Naive thymus-derived CD4-positive, alpha-beta T cell (primary cell): ENCODE measurements at regions not wholly inside any gene's neighbourhood (a gene's known extent, or its start where the extent isn't known, plus 50 kb on each side); places are given as distances from the start of the nearest gene placed in this dataset.

Experiments
- ATAC-seq: fragments of 150-1000 bp; cut with Tn5 transposase; 2 replicates; pipeline ENCODE4 v1.10.0; 2021; ENCODE audit warnings: mild to moderate bottlenecking, moderate library complexity
- CTCF ChIA-PET: fragments of 350-600 bp; sonication (Branson Sonifier 250); formaldehyde crosslinking; loops from one replicate; lab custom pipeline; 2021; ENCODE audit warnings: antibody characterized with exemption; lab: Charles Lee
- POLR2A ChIA-PET: fragments of 350-600 bp; sonication (Branson Sonifier 250); formaldehyde crosslinking; loops from one replicate; lab custom pipeline; 2021; ENCODE audit warnings: antibody characterized with exemption, inconsistent platforms; lab: Charles Lee
- DNase-seq, 9 donors: peaks; one replicate each; pipeline versions ENCODE4 v3.0.0 to v3.0.0-alpha.2; 2020 to 2022; ENCODE audit warnings: mixed read lengths in 1 of 9
- H3K27ac ChIP-seq: one replicate; pipeline ENCODE4 v1.7.0; 2013; ENCODE audit warnings: mild to moderate bottlenecking, low read depth, low read length, moderate library complexity
- H3K27me3 ChIP-seq, 2 donors: one replicate each; pipeline ENCODE4 v1.7.0; 2013; ENCODE audit warnings: low read length in 2 of 2, mild to moderate bottlenecking in 2 of 2, moderate library complexity in 2 of 2; ENCODE audit not compliant: control insufficient read depth in 2 of 2, insufficient read depth in 2 of 2
- H3K36me3 ChIP-seq, 3 experiments: 1 replicate in 2 of 3; 2 replicates in 1 of 3; pipeline ENCODE4 v1.7.0; 2013; ENCODE audit warnings: low read length in 3 of 3, mild to moderate bottlenecking in 3 of 3, moderate library complexity in 1 of 3; ENCODE audit not compliant: insufficient read depth in 3 of 3, control insufficient read depth in 2 of 3
- H3K4me1 ChIP-seq, 2 donors: one replicate each; pipeline ENCODE4 v1.7.0; 2013; ENCODE audit warnings: low read length in 2 of 2, mild to moderate bottlenecking in 2 of 2, moderate library complexity in 1 of 2; ENCODE audit not compliant: control insufficient read depth in 2 of 2, insufficient read depth in 2 of 2
- H3K4me3 ChIP-seq: 2 replicates; pipeline ENCODE4 v1.7.0; 2013; ENCODE audit warnings: mild to moderate bottlenecking, low read length
- H3K9me3 ChIP-seq, 3 experiments: 1 replicate in 2 of 3; 2 replicates in 1 of 3; pipeline ENCODE4 v1.7.0; 2013; ENCODE audit warnings: low read length in 3 of 3; ENCODE audit not compliant: control insufficient read depth in 2 of 3
- H3K27ac Mint-ChIP-seq, 9 donors: one replicate each; pipeline ENCODE4 v1.8.0; 2020 to 2022; ENCODE audit warnings: mixed read lengths in 9 of 9, mild to moderate bottlenecking in 8 of 9, moderate library complexity in 5 of 9, inconsistent platforms in 2 of 9
- H3K27me3 Mint-ChIP-seq, 5 donors: one replicate each; pipeline ENCODE4 v1.8.0; 2021 to 2022; ENCODE audit warnings: mixed read lengths in 5 of 5, mild to moderate bottlenecking in 1 of 5
- H3K36me3 Mint-ChIP-seq, 5 donors: one replicate each; pipeline ENCODE4 v1.8.0; 2020 to 2022; ENCODE audit warnings: mixed read lengths in 5 of 5, mild to moderate bottlenecking in 3 of 5, inconsistent platforms in 1 of 5
- H3K4me1 Mint-ChIP-seq, 7 donors: one replicate each; pipeline ENCODE4 v1.8.0; 2020 to 2022; ENCODE audit warnings: mixed read lengths in 7 of 7, mild to moderate bottlenecking in 3 of 7, inconsistent platforms in 1 of 7
- H3K4me3 Mint-ChIP-seq, 10 donors: one replicate each; pipeline ENCODE4 v1.8.0; 2020 to 2022; ENCODE audit warnings: mild to moderate bottlenecking in 10 of 10, mixed read lengths in 10 of 10, moderate library complexity in 6 of 10, inconsistent platforms in 2 of 10
- H3K9me3 Mint-ChIP-seq, 11 donors: one replicate each; pipeline ENCODE4 v1.8.0; 2020 to 2022; ENCODE audit warnings: mixed read lengths in 11 of 11, mild to moderate bottlenecking in 4 of 11, inconsistent platforms in 1 of 11, moderate library complexity in 1 of 11
- intact Hi-C, 2 donors: fragments of 100-400 bp; cut with micrococcal nuclease; formaldehyde crosslinking; loops; one replicate each; pipeline ENCODE4 v1.15.1; 2023

DNA sequence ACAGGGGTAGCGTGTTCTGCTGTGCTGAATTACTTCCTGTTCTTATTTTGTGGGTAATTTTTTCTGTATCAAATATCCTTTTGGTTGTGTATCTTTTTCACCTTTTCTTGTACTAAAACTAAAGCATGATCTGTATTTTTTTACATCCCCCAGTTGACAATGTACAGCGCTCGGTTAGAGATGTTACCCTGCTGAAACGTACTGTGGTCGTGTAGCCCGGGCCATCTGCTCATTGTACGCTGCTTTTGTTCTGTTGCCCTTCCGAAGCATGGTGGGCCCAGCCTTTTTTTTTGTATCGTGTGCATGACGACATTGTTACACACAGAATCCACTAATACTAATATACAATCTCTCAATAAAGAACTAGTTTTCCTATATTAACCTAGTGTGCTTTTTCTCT is 233.1 kb downstream of the HAUS1 start:
- peaks cover 0 to 6% (median 0%) of the 10 kb centered on the region in 5 donors for H3K36me3 Mint-ChIP-seq
- H3K4me3 Mint-ChIP-seq = peak overlapping the region in 1 of 10 donors; percentile 64

DNA sequence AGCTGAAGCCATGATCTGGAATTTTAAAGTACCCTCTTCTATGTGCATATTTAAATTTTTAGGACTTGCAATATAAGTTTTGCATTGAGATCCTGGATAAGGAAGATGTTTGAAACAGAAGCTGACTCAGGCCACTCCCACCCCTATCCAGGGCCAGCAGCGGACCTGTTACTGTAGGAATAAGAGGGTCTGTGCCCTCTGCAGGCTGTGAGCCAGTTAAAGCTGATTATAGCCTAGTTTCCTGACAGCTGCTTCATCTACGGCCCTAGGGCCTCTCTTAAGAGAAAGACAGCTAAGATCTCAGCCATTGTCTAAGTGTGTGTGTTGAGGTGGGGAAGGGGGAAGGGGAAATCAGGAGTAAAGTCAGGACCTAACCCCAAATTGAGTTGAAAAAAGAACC is 234.0 kb downstream of the HAUS1 start:
- no peak overlapping the region for H3K27ac Mint-ChIP-seq
- H3K27ac ChIP-seq = no peak overlapping the region
- peaks cover 0 to 4% of the 10 kb centered on the region in 2 donors for H3K4me1 ChIP-seq
- no peaks in the 10 kb centered on the region for H3K9me3 ChIP-seq
- H3K4me1 Mint-ChIP-seq = peaks cover 19 to 79% (median 26%) of the 10 kb centered on the region in 7 donors
- peaks cover 23 to 54% (median 44%) of the 10 kb centered on the region in 5 donors for H3K27me3 Mint-ChIP-seq
- H3K36me3 ChIP-seq = no peaks in the 10 kb centered on the region
- ATAC-seq = no peak
- ChIA-PET POLR2A (no interaction called here), CTCF (no interaction called here)
- no peak overlapping the region for H3K4me3 ChIP-seq
- DNase-seq = no peak
- H3K9me3 Mint-ChIP-seq = peaks cover 0 to 4% (median 0%) of the 10 kb centered on the region in 11 donors
- H3K4me3 Mint-ChIP-seq = peak overlapping the region in 1 of 10 donors; percentile 9
- peaks cover 0 to 6% (median 0%) of the 10 kb centered on the region in 5 donors for H3K36me3 Mint-ChIP-seq
- H3K27me3 ChIP-seq = peaks cover 0 to 4% of the 10 kb centered on the region in 2 donors
- intact Hi-C loops = no loop called here

More for the DNA sequence above, 233.1 kb downstream of the HAUS1 start:
- H3K27me3 Mint-ChIP-seq = peaks cover 23 to 62% (median 51%) of the 10 kb centered on the region in 5 donors
- Histone ChIP-seq H3K4me3 (no peak overlapping the region), H3K4me1 (peaks cover 0 to 4% of the 10 kb centered on the region in 2 donors), H3K27ac (no peak overlapping the region), H3K36me3 (no peaks in the 10 kb centered on the region), H3K27me3 (peaks cover 0 to 4% of the 10 kb centered on the region in 2 donors), H3K9me3 (no peaks in the 10 kb centered on the region)
- no peak for ATAC-seq
- ChIA-PET POLR2A (no interaction called here), CTCF (no interaction called here)
- no peak for DNase-seq
- intact Hi-C loops = no loop called here
- peaks cover 19 to 80% (median 26%) of the 10 kb centered on the region in 7 donors for H3K4me1 Mint-ChIP-seq
- H3K9me3 Mint-ChIP-seq = peaks cover 0 to 4% (median 0%) of the 10 kb centered on the region in 11 donors
- no peak overlapping the region for H3K27ac Mint-ChIP-seq

DNA sequence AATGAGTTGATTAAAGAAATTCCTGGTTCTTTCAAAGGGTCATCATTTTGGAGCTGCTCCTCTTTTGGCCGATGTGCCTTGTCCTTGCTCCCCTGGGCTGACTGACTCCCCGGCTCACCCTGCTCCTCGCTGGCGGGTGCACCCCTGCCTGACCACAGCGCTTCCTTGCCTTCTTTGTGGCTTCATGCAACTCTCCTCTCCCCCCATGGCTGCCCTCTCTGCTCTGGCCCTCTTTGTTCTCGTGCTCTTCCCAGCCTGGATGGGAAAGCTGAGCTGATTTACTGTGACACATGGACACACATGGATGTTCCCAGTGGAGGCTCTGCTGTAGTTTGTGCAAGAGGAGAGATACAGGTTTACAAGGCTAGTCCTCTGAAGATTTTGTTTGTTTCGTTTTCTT is 234.6 kb downstream of the HAUS1 start:
- H3K36me3 Mint-ChIP-seq = peaks cover 0 to 6% (median 0%) of the 10 kb centered on the region in 5 donors
- ATAC-seq (no peak), DNase-seq (no peak)
- H3K4me3 Mint-ChIP-seq = peak overlapping the region in 2 of 10 donors; percentile 65 to 76
- H3K27ac ChIP-seq = no peak overlapping the region
- peaks cover 0 to 4% of the 10 kb centered on the region in 2 donors for H3K27me3 ChIP-seq
- intact Hi-C loops = no loop called here
- H3K4me1 ChIP-seq = peaks cover 0 to 7% of the 10 kb centered on the region in 2 donors
- H3K9me3 Mint-ChIP-seq = peaks cover 0 to 4% (median 0%) of the 10 kb centered on the region in 11 donors
- H3K4me3 ChIP-seq = no peak overlapping the region
- ChIA-PET CTCF (no interaction called here), POLR2A (no interaction called here)
- H3K4me1 Mint-ChIP-seq = peaks cover 22 to 81% (median 28%) of the 10 kb centered on the region in 7 donors
- H3K27me3 Mint-ChIP-seq = peaks cover 23 to 50% (median 42%) of the 10 kb centered on the region in 5 donors
- no peaks in the 10 kb centered on the region for H3K9me3 ChIP-seq
- peak overlapping the region in 1 of 9 donors; percentile 87 for H3K27ac Mint-ChIP-seq
- H3K36me3 ChIP-seq = no peaks in the 10 kb centered on the region

DNA sequence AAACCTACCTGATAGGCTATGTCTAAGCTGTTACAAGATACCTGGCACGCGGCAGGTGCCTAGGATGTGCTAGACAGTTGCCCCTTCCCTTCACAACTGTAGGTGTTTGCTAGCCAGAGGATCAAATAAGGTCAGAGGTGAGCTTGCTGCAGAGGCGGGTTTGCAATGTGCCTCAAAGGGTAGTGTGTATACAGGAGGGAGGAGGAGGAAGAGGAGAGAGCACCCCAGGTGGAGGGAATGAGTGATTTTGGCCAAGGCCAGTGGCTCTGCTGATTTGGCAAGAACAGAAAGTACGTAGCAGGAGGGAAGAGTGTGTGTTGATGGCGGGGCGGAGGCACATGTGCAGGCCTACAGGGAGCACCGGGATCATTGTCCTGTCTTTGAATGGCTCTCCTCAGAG is 236.5 kb downstream of the HAUS1 start:
- peaks cover 0 to 4% (median 0%) of the 10 kb centered on the region in 5 donors for H3K36me3 Mint-ChIP-seq
- peaks cover 9 to 36% (median 27%) of the 10 kb centered on the region in 5 donors for H3K27me3 Mint-ChIP-seq
- ChIA-PET POLR2A (no interaction called here), CTCF (no interaction called here)
- H3K27me3 ChIP-seq = peaks cover 0 to 2% of the 10 kb centered on the region in 2 donors
- H3K36me3 ChIP-seq = no peaks in the 10 kb centered on the region
- no peak overlapping the region for H3K4me3 Mint-ChIP-seq
- intact Hi-C loops = loop anchor here in 1 of 2 donors (5.0 kb wide), 2 partner anchors 168 to 183 kb away; a partner anchor contains a TSS
- DNase-seq (no peak), ATAC-seq (no peak)
- H3K27ac Mint-ChIP-seq = no peak overlapping the region
- H3K4me1 ChIP-seq = peaks cover 6 to 16% of the 10 kb centered on the region in 2 donors
- peaks cover 0 to 2% (median 0%) of the 10 kb centered on the region in 11 donors for H3K9me3 Mint-ChIP-seq
- no peak overlapping the region for H3K4me3 ChIP-seq
- peaks cover 23 to 85% (median 28%) of the 10 kb centered on the region in 7 donors for H3K4me1 Mint-ChIP-seq
- no peak overlapping the region for H3K27ac ChIP-seq
- no peaks in the 10 kb centered on the region for H3K9me3 ChIP-seq

DNA sequence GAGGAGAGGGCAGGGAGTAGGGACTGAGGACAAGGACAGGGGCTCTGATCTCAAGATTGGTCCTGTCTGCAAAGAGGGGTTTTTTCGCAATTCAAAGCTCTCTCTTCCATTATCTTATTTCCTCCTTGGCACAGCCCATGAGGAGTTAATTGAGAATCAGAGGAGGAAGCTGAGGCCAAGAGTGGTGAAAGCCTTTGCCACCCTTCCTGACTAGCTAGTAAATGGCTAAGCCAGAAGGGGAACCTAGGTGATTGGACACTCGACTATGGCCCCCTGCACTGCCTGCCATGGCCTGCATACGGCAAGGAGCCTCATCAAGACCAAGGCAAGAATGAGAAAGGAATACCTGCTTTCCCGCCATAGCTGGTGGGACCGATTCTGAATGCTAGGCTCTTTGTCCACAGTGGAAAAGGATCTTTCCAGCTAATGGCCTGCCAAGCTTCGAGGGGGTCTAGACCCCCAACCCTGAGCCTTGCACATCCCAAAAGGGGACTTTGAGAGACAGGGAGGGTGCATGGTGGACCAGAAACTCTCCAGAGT is 237.9 kb downstream of the HAUS1 start:
- Histone ChIP-seq H3K36me3 (no peaks in the 10 kb centered on the region), H3K4me3 (no peak overlapping the region), H3K9me3 (no peaks in the 10 kb centered on the region), H3K27ac (no peak overlapping the region), H3K27me3 (no peaks in the 10 kb centered on the region), H3K4me1 (peaks cover 6 to 16% of the 10 kb centered on the region in 2 donors)
- ChIA-PET POLR2A (interaction anchor here (0.5 kb wide), 1 partner anchor 169 kb away, joined by 3 read pairs; no protein-coding TSS in a partner anchor), CTCF (no interaction called here)
- no peak overlapping the region for H3K4me3 Mint-ChIP-seq
- H3K27ac Mint-ChIP-seq = peak overlapping the region in 1 of 9 donors; percentile 12
- H3K9me3 Mint-ChIP-seq = no peaks in the 10 kb centered on the region
- intact Hi-C loops = loop anchor here in 1 of 2 donors (5.0 kb wide), 2 partner anchors 170 to 185 kb away; a partner anchor contains a TSS
- DNase-seq (no peak), ATAC-seq (no peak)
- peaks cover 0 to 24% (median 20%) of the 10 kb centered on the region in 5 donors for H3K27me3 Mint-ChIP-seq
- H3K36me3 Mint-ChIP-seq = peaks cover 0 to 4% (median 0%) of the 10 kb centered on the region in 5 donors
- peaks cover 24 to 81% (median 27%) of the 10 kb centered on the region in 7 donors for H3K4me1 Mint-ChIP-seq

DNA sequence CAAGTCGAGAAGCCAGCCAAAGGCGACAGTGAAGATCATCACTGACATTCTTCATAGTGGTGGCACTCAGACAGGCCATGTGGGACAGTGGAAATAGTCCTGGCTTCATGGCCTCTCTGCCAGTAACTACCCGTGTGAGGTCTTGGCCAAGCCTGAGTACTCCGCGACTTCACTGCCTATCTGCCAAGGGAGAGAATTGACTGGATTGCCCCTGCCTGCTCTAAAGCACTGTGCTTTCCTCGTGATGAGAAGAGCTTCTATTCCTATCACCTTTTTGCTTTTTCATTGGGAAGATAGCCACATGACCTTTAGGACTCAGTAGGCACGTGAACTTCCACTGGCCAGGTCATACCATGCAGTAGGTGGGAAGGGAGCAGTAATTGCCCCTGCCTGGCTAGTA is 239.3 kb downstream of the HAUS1 start:
- peaks cover 0 to 1% (median 0%) of the 10 kb centered on the region in 5 donors for H3K36me3 Mint-ChIP-seq
- H3K4me1 Mint-ChIP-seq = peaks cover 24 to 73% (median 27%) of the 10 kb centered on the region in 7 donors
- no peaks in the 10 kb centered on the region for H3K9me3 ChIP-seq
- no peak overlapping the region for H3K27ac ChIP-seq
- no peak overlapping the region for H3K4me3 ChIP-seq
- peaks cover 6 to 16% of the 10 kb centered on the region in 2 donors for H3K4me1 ChIP-seq
- H3K36me3 ChIP-seq = no peaks in the 10 kb centered on the region
- no peak for DNase-seq
- no peaks in the 10 kb centered on the region for H3K27me3 ChIP-seq
- peaks cover 0 to 10% (median 6%) of the 10 kb centered on the region in 5 donors for H3K27me3 Mint-ChIP-seq
- H3K9me3 Mint-ChIP-seq = no peaks in the 10 kb centered on the region
- POLR2A ChIA-PET = no interaction called here
- intact Hi-C loops = loop anchor here in 1 of 2 donors (1.0 to 5.0 kb wide), 3 partner anchors 8 to 186 kb away; a partner anchor contains a TSS
- peak overlapping the region in 3 of 10 donors; percentile 51 to 75 (median 70) for H3K4me3 Mint-ChIP-seq
- peak overlapping the region; percentile 3 to 86 (median 71) for H3K27ac Mint-ChIP-seq
- ATAC-seq = no peak
- CTCF ChIA-PET = no interaction called here
